SKM-1 treated with dmso at 0.1 percent for 144 hours (cell line): ENCODE measurements at regions not wholly inside any gene's neighbourhood (a gene's known extent, or its start where the extent isn't known, plus 50 kb on each side); places are given as distances from the start of the nearest gene placed in this dataset.
"Not testable (repeated sequence)": the region's sequence is repeated elsewhere in the genome, so short reads cannot be mapped to it uniquely, and the experiment has no call there.

ENCODE experiments used
- DNase-seq: peaks from one replicate; lab custom pipeline; 2025; ENCODE audit not compliant: unreplicated experiment; lab: John Stamatoyannopoulos, UW

GRCh38 chr4:147139455-147140198 lies 194.0 kb upstream of the TTC29 start:
- no peak for DNase-seq

DNA sequence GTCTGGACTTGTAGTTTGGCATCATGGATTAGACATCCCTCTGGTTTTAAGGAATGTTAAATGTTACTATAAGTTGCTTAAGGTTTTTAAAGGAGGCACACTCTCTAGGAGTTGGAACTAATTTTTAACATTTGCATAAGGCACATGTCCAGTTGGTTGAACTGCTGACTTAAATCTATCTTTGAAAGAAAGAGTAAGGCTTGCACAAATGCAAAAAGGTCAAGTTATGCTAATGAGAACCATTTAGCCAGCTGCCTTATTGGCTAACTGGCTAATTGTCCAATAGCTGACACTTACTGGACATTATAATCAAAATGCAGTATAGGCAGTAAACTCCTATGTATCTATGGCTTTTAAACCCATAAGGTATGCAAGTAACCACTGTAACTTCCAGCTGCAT lies 206.1 kb upstream of the TTC29 start:
- no peak for DNase-seq

DNA sequence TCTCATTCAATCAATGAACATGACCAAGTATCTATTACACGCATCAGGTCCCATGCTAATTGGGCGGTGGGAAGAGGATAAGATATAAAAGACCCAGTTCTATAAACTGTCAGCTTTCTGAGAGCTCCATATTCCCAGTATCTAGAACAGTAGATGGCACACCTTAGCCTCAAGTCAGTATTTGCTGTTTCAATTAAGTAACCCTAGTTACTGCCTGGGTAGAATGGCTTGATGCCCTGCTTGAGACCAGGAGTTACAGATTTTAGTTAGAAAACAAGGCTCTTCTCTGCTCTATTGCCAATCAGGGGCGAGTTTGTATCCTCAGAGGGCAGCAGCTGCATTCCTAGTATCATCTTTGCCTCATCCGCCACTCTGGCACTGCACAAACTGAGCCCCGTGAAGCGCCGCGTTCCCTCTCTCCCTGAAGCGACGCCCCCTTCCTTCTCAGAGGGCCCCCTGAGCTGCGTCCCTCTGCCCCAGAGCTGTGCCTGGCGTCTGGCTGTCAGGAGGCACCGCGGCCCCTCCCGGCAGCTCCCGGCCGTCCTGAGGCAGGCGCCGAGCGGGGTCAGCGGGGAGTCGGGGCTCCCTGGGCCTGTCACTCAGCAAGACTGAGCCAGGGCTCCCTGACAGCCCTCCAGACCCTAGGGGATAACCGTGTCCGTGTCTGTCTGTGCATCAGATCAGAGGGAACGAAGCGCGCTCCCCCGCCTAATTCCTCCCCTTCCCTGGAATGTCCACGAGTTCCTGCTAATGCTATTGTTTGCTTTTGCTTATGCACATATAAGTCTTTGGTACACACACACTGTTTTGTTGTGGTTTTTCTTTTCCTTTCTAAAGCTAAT lies 212.4 kb upstream of the TTC29 start:
- DNase-seq = no peak

- peak; percentile 57 for DNase-seq
These were observed 215.3 kb upstream of the TTC29 start for GRCh38 chr4:147160908-147161513.

DNA sequence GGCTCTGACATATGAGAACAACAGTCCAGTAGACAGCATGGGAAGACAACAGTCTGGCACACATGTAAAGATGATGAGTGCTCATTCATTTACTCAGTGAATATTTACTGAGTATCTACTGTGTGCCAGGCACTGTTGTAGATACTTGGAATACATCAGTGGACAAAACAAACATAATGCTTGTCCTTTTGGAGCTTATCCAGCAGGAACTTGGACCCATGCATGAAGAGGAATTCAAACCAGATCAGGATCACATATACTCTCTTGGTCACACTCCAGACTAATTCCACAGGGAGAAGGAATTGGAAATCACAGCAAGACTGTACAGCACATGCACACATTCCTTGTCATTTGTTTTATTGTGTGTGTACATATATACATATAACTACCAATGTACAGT lies 217.6 kb upstream of the TTC29 start:
- no peak for DNase-seq

GRCh38 chr4:147168200-147168599 lies 222.5 kb upstream of the TTC29 start:
- not testable (repeated sequence) for DNase-seq

- no peak for DNase-seq
These were observed 227.7 kb upstream of the TTC29 start for GRCh38 chr4:147173322-147173721.

GRCh38 chr4:147173797-147174432 lies 228.3 kb upstream of the TTC29 start:
- DNase-seq = no peak

DNA sequence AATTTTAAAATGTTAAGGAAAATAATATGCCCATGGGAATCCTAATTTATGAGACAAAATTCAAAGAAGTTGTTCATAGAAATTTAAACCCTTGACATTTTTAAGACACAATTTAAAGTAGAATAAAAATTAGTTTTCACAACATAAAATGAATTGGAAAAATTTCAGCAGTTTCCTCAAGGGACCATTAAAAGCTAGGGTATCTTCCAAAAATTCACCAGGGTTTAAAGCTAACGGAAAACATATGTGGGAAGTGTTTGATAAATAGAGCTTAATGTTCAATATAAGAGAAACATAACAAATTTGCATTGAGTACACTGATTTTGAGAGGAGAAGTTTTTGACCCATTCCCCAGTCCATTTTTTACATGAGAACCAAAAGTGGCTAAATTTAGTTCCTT lies 228.9 kb upstream of the TTC29 start:
- DNase-seq = no peak

DNA sequence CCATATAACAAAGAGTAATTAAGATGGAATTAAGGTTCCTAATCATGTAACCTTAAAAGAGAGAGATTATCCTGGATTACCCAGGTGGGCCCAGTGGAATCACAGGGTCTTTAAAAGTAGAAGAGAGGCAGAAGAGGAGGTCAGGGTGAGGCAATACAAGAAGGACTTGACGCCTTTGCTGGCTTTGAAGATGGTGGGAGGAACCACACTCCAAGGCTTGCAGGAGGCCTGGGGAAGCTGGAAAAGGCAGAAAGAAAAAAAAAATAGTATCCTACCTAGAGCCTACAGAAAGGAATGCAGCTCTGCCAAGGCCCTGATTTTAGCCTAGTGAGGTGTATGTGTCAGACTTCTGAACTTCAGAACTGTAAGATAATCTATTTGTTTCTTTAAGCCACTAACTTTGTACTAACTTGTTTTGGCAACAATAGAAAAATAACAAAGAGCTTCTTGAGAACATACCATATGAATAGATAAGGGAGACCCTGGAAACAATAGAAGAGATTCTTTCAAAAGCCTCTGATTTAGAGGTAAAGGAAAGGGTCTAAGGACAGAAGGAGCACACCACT lies 229.9 kb upstream of the TTC29 start:
- no peak for DNase-seq

DNA sequence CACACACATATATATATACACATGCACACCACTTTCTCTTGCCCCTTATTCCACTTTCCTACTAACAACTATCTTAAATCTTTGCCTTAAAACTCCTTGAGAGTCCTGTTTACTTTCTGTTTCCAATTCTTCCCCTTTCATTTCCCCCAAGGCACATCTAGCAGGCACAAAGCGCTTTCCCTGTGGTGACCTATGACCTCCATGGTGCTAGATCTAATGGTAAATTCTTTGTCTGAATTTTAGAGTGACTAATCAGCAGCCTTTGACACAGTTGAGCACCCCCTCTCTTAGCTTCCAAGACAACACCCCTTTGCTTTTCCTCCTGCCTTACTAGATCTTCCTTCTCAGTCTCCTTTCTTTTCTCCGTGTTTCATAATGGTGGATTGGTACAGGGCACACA lies 236.4 kb upstream of the TTC29 start:
- no peak for DNase-seq

- DNase-seq = no peak
These were observed 247.0 kb upstream of the TTC29 start for GRCh38 chr4:147192679-147193078.

DNA sequence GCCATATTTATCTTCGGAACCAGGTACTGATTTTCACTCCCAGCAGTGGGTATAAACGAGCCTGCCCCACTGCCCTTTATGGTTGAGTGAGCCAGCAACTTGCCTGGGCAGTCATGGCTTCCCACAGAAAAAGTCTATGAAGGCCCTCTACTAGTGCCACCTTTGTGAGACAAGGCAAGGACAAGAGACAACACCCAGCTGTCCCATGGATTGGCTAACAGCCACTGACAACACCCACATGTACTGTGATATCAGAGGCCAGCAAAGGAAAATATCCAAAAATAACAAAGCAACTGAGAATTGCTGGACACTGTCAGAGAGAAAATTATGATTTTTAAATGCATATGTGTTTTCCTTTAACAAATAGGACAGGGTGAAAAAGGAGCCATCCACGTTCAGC lies 248.4 kb upstream of the TTC29 start:
- no peak for DNase-seq

- no peak for DNase-seq
These were observed 248.9 kb upstream of the TTC29 start for GRCh38 chr4:147194604-147195003.

- no peak for DNase-seq
These were observed 249.7 kb upstream of the TTC29 start for GRCh38 chr4:147195386-147195785.

- DNase-seq = no peak
These were observed 252.9 kb upstream of the TTC29 start for GRCh38 chr4:147198411-147199051.

- no peak for DNase-seq
These were observed 255.4 kb upstream of the TTC29 start for GRCh38 chr4:147201016-147201415.

DNA sequence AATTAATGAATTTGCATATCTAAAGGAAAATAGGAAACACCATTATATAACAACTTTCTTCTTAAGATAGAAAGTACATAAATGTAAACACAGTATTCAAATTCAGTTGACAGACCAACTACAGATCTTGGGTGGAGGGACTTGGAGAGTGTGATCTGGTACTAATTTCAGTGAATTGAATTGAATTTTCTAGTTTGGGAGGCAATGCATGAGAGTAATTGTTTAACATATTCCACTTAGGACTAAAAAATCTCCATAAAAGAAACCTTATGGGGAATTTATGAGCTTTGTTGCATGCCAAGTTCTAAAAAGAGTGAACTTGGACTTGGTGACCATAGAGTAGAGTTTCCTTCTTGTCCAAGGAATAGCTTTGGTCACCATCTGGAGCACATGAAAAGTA lies 261.1 kb upstream of the TTC29 start:
- no peak for DNase-seq

GRCh38 chr4:147207911-147208310 lies 262.2 kb upstream of the TTC29 start:
- no peak for DNase-seq

GRCh38 chr4:147217655-147218054 lies 263.2 kb upstream of the EDNRA start:
- no peak for DNase-seq

DNA sequence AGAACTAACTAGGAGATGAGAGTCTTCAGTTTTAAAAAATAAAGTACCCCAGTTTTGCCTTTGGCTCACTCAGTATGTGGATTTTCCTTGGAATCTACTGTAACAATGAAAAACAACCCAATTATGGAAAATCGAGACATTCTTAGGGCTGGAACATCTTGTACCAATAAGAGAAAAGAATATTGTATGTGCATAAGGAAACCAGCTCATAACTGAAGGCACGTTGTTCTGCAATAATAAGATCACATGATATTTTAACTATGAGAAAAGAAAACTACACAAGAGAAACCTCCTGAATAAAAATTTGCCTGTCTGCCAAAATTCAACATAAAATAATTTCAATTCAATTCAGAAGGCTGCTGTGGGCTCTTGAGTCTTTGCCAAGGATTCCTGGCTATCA lies 261.8 kb upstream of the EDNRA start:
- DNase-seq = no peak
